HEK293 (cell line): ENCODE measurements at regions not wholly inside any gene's neighbourhood (a gene's known extent, or its start where the extent isn't known, plus 50 kb on each side); places are given as distances from the start of the nearest gene placed in this dataset.

Experiments
- CTCF ChIA-PET: fragments of 350-600 bp; formaldehyde crosslinking; extraction: SDS; loops from one replicate; lab custom pipeline; 2021; ENCODE audit warnings: antibody characterized with exemption; lab: Yijun Ruan, JAX
- POLR2A ChIA-PET: fragments of 300-600 bp; formaldehyde crosslinking; extraction: SDS; loops from one replicate; lab custom pipeline; 2020; ENCODE audit warnings: antibody characterized with exemption, inconsistent platforms; lab: Yijun Ruan, JAX
- H3K27ac ChIP-seq: fragments of 200-500 bp; sonication (Bioruptor generic); 2 replicates; pipeline ENCODE4 v1.5.1; 2014; ENCODE audit warnings: low read depth, low read length, control low read depth, inconsistent platforms; ENCODE audit errors: extremely low read depth
- H3K36me3 ChIP-seq, 2 experiments: fragments of 200-500 bp in 1 of 2; sonication (Bioruptor generic) in 1 of 2; 1 replicate in 1 of 2; 2 replicates in 1 of 2; pipeline ENCODE4 v1.5.1; 2014 to 2017; ENCODE audit warnings: inconsistent platforms in 2 of 2, low read length in 2 of 2; ENCODE audit not compliant: control insufficient read depth in 2 of 2, insufficient read depth in 1 of 2
- H3K4me1 ChIP-seq: fragments of 200-500 bp; sonication (Bioruptor generic); 2 replicates; pipeline ENCODE4 v1.5.1; 2014; ENCODE audit warnings: mild to moderate bottlenecking, low read length, inconsistent platforms; ENCODE audit not compliant: control insufficient read depth, insufficient read depth
- H3K4me3 ChIP-seq: 2 replicates; pipeline ENCODE4 v1.5.1; 2011; ENCODE audit warnings: low read depth, mild to moderate bottlenecking, control low read depth, low read length, moderate library complexity
- H3K9me3 ChIP-seq: fragments of 200-500 bp; sonication (Bioruptor generic); 2 replicates; pipeline ENCODE4 v1.5.1; 2014; ENCODE audit warnings: low read depth, low read length, inconsistent platforms; ENCODE audit not compliant: control insufficient read depth, insufficient read depth
- CTCF ChIP-seq: fragments of 450-650 bp; formaldehyde crosslinking; IDR thresholded peaks from 2 replicates; pipeline ENCODE4 v1.5.1; 2016; ENCODE audit warnings: missing biosample characterization, missing genetic modification characterization
- OSR2 ChIP-seq: fragments of 450-650 bp; formaldehyde crosslinking; IDR thresholded peaks from 2 replicates; pipeline ENCODE4 v1.5.1; 2016; ENCODE audit warnings: missing biosample characterization, missing genetic modification characterization
- PBX3 ChIP-seq: sonication (generic); formaldehyde crosslinking; IDR thresholded peaks from 2 replicates; pipeline ENCODE4 v1.8.1; 2022; ENCODE audit warnings: mild to moderate bottlenecking, moderate library complexity, missing genetic modification reagents
- PRDM1 ChIP-seq: fragments of 450-650 bp; formaldehyde crosslinking; IDR thresholded peaks from 2 replicates; pipeline ENCODE4; 2016; ENCODE audit warnings: missing biosample characterization, missing genetic modification characterization
- SETDB1 ChIP-seq: IDR thresholded peaks from one replicate; pipeline ENCODE4 v1.6.1; 2017; ENCODE audit warnings: mild to moderate bottlenecking, low read length, moderate library complexity, mixed read lengths; ENCODE audit not compliant: insufficient read length
- SP7 ChIP-seq: fragments of 450-650 bp; formaldehyde crosslinking; IDR thresholded peaks from 2 replicates; pipeline ENCODE4 v1.5.1; 2016; ENCODE audit warnings: missing biosample characterization, missing genetic modification characterization
- ZBTB6 ChIP-seq: fragments of 450-650 bp; formaldehyde crosslinking; IDR thresholded peaks from 2 replicates; pipeline ENCODE4 v1.5.1; 2017; ENCODE audit warnings: missing biosample characterization, missing genetic modification characterization
- ZBTB8A ChIP-seq: fragments of 450-650 bp; formaldehyde crosslinking; IDR thresholded peaks from 2 replicates; pipeline ENCODE4 v1.5.1; 2016; ENCODE audit warnings: missing biosample characterization, missing genetic modification characterization
- ZFHX2 ChIP-seq: fragments of 450-650 bp; formaldehyde crosslinking; conservative IDR thresholded peaks from 2 replicates; pipeline ENCODE4 v1.5.1; 2016; ENCODE audit warnings: missing biosample characterization, missing genetic modification characterization
- ZNF324 ChIP-seq: fragments of 450-650 bp; formaldehyde crosslinking; IDR thresholded peaks from 2 replicates; pipeline ENCODE4 v1.5.1; 2016; ENCODE audit warnings: missing biosample characterization, missing genetic modification characterization
- ZNF350 ChIP-seq: fragments of 450-650 bp; formaldehyde crosslinking; IDR thresholded peaks from 2 replicates; pipeline ENCODE4 v1.5.0; 2017; ENCODE audit warnings: missing biosample characterization, mild to moderate bottlenecking, missing genetic modification characterization
- ZNF391 ChIP-seq: fragments of 450-650 bp; formaldehyde crosslinking; IDR thresholded peaks from 2 replicates; pipeline ENCODE4 v1.5.1; 2016; ENCODE audit warnings: low read depth, missing biosample characterization, missing genetic modification characterization, borderline replicate concordance
- ZNF416 ChIP-seq: fragments of 450-650 bp; formaldehyde crosslinking; IDR thresholded peaks from 2 replicates; pipeline ENCODE4 v1.5.1; 2016; ENCODE audit warnings: missing biosample characterization, missing genetic modification characterization
- ZNF449 ChIP-seq: fragments of 450-650 bp; formaldehyde crosslinking; IDR thresholded peaks from 2 replicates; pipeline ENCODE4 v1.5.1; 2017; ENCODE audit warnings: missing biosample characterization, mild to moderate bottlenecking, missing genetic modification characterization, moderate library complexity
- ZNF530 ChIP-seq: fragments of 450-650 bp; formaldehyde crosslinking; IDR thresholded peaks from 2 replicates; pipeline ENCODE4 v1.5.1; 2016; ENCODE audit warnings: low read depth, missing biosample characterization, missing genetic modification characterization
- ZNF561 ChIP-seq: fragments of 450-650 bp; IDR thresholded peaks from 2 replicates; pipeline ENCODE4 v1.5.1; 2018; ENCODE audit warnings: missing biosample characterization, missing genetic modification characterization, borderline replicate concordance
- ZNF670 ChIP-seq: fragments of 450-650 bp; formaldehyde crosslinking; IDR thresholded peaks from 2 replicates; pipeline ENCODE4 v1.5.1; 2016; ENCODE audit warnings: missing biosample characterization, missing genetic modification characterization, low read depth
- ZNF776 ChIP-seq: fragments of 450-650 bp; formaldehyde crosslinking; IDR thresholded peaks from 2 replicates; pipeline ENCODE4 v1.5.0; 2017; ENCODE audit warnings: missing biosample characterization, missing genetic modification characterization, borderline replicate concordance
- TF ChIP-seq, protein P1 (sequence below): fragments of 450-650 bp; formaldehyde crosslinking; IDR thresholded peaks from 2 replicates; pipeline ENCODE4 v1.5.1; 2016; ENCODE audit warnings: missing biosample characterization, missing genetic modification characterization
- TF ChIP-seq, protein P2 (sequence below): fragments of 450-650 bp; formaldehyde crosslinking; IDR thresholded peaks from 2 replicates; pipeline ENCODE4 v1.5.1; 2016; ENCODE audit warnings: missing biosample characterization, missing genetic modification characterization
- TF ChIP-seq, protein P3 (sequence below): fragments of 450-650 bp; formaldehyde crosslinking; IDR thresholded peaks from 2 replicates; pipeline ENCODE4 v1.5.1; 2017; ENCODE audit warnings: missing biosample characterization, missing genetic modification characterization

DNA sequence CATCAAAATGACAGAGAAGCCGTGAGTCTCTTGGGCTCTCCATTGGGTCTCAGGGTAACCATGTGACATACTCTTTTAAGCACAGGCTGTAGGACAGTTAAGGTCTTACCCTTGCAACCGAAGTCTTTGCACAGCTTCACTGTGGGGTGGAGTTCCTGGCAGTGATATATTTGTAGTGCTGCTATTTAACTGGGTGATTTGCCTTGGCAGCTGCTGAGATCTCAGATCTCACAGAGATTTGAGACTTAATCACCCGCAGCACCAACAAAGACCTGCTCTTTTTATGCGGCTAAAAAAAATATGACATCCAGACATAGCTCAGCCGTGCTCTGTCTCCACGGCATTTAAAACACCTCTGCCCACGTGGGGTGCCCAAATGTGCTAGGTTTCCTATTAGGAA lies 63.4 kb upstream of the NPTX2 start:
- Histone ChIP-seq H3K36me3 (no peaks in the 10 kb centered on the region), H3K4me3 (no peak overlapping the region), H3K9me3 (0 out of 2 replicates have a peak, but pooled peaks cover 2% of the 10 kb centered on the region), H3K4me1 (no peaks in the 10 kb centered on the region), H3K27ac (no peak overlapping the region)
- ChIA-PET CTCF (no interaction called here), POLR2A (interaction anchor here (0.7 kb wide), 1 partner anchor 46 kb away, joined by 3 read pairs; no protein-coding TSS in a partner anchor)
- TF ChIP-seq CTCF (tag by site-specific recombination) (no peak), ZNF416 (tag by site-specific recombination) (no peak), ZFHX2 (tag by site-specific recombination) (no peak), ZNF350 (tag by site-specific recombination) (no peak), ZNF670 (tag by site-specific recombination) (no peak)
- TF ChIP-seq, protein P1, sequence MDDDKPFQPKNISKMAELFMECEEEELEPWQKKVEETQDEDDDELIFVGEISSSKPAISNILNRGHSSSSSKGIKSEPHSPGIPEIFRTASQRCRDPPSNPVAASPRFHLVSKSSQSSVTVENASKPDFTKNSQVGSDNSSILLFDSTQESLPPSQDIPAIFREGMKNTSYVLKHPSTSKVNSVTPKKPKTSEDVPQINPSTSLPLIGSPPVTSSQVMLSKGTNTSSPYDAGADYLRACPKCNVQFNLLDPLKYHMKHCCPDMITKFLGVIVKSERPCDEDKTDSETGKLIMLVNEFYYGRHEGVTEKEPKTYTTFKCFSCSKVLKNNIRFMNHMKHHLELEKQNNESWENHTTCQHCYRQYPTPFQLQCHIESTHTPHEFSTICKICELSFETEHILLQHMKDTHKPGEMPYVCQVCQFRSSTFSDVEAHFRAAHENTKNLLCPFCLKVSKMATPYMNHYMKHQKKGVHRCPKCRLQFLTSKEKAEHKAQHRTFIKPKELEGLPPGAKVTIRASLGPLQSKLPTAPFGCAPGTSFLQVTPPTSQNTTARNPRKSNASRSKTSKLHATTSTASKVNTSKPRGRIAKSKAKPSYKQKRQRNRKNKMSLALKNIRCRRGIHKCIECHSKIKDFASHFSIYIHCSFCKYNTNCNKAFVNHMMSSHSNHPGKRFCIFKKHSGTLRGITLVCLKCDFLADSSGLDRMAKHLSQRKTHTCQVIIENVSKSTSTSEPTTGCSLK (tag by site-specific recombination) = no peak
- TF ChIP-seq, protein P2, sequence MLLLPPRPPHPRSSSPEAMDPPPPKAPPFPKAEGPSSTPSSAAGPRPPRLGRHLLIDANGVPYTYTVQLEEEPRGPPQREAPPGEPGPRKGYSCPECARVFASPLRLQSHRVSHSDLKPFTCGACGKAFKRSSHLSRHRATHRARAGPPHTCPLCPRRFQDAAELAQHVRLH (tag by site-specific recombination) = no peak

DNA sequence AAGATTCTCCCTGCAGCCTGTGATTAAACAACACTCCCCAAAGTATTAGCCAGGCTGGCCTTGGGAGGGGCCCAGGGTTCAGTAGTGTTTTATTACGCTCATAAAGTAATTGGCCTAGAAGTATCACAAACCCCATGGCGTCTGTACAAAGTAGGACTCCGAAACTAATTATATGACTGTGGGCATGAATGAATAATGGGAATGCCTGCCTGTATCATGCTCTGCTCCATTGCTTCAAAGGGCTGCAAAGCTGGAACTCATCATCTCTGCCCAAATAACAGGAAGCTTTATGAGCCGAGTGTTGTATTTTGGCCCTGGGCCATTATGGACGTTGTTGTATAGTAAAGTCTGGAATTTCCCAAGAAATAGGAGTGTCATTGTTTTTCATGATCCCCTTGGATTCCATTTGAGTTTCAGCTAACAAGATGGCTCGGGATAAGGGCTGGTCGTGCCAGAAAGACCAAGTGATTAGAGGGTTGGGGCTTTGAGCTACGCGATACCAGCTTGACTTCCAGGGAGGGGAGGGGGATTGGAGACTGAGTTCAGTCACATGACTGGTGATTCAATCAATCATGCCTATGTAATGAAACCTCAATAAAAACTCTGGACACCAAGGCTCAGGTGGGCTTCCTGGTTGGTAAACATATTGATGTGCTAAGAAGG lies 65.3 kb upstream of the NPTX2 start:
- H3K27ac ChIP-seq = no peak overlapping the region
- no peak overlapping the region for H3K4me3 ChIP-seq
- no peaks in the 10 kb centered on the region for H3K36me3 ChIP-seq
- 0 out of 2 replicates have a peak, but pooled peaks cover 2% of the 10 kb centered on the region for H3K9me3 ChIP-seq
- CTCF ChIA-PET = no interaction called here
- no peaks in the 10 kb centered on the region for H3K4me1 ChIP-seq
- POLR2A ChIA-PET = no interaction called here
- TF ChIP-seq ZNF776 (tag by site-specific recombination) = no peak
- TF ChIP-seq ZNF324 (tag by site-specific recombination) = no peak
- TF ChIP-seq SETDB1 = peak; percentile 72
- no peak for TF ChIP-seq ZNF391
- no peak for TF ChIP-seq ZBTB6 (tag by site-specific recombination)
- TF ChIP-seq ZBTB8A (tag by site-specific recombination) = 0 out of 2 replicates have a peak, but pooled peaks have one; percentile 29
- TF ChIP-seq, protein P3, sequence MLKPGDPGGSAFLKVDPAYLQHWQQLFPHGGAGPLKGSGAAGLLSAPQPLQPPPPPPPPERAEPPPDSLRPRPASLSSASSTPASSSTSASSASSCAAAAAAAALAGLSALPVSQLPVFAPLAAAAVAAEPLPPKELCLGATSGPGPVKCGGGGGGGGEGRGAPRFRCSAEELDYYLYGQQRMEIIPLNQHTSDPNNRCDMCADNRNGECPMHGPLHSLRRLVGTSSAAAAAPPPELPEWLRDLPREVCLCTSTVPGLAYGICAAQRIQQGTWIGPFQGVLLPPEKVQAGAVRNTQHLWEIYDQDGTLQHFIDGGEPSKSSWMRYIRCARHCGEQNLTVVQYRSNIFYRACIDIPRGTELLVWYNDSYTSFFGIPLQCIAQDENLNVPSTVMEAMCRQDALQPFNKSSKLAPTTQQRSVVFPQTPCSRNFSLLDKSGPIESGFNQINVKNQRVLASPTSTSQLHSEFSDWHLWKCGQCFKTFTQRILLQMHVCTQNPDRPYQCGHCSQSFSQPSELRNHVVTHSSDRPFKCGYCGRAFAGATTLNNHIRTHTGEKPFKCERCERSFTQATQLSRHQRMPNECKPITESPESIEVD (tag by site-specific recombination) = 0 out of 2 replicates have a peak, but pooled peaks have one; percentile 48
- no peak for TF ChIP-seq PBX3 (CRISPR knock-in tag)
- TF ChIP-seq ZNF561 (tag by site-specific recombination) = no peak
- TF ChIP-seq ZNF449 = peak; percentile 97
- no peak for TF ChIP-seq PRDM1 (tag by site-specific recombination)
- TF ChIP-seq SP7 (tag by site-specific recombination) = peak; percentile 43
- no peak for TF ChIP-seq ZNF530 (tag by site-specific recombination)
- 0 out of 2 replicates have a peak, but pooled peaks have one; percentile 17 for TF ChIP-seq OSR2 (tag by site-specific recombination)
